Suppressor macrophage treated with lipopolysaccharide for 4 hours (primary cell): ENCODE measurements at regions not wholly inside any gene's neighbourhood (a gene's known extent, or its start where the extent isn't known, plus 50 kb on each side); places are given as distances from the start of the nearest gene placed in this dataset.

Experiments
- DNase-seq: peaks from one replicate; pipeline ENCODE4 v3.0.0-alpha.2; 2020

DNA sequence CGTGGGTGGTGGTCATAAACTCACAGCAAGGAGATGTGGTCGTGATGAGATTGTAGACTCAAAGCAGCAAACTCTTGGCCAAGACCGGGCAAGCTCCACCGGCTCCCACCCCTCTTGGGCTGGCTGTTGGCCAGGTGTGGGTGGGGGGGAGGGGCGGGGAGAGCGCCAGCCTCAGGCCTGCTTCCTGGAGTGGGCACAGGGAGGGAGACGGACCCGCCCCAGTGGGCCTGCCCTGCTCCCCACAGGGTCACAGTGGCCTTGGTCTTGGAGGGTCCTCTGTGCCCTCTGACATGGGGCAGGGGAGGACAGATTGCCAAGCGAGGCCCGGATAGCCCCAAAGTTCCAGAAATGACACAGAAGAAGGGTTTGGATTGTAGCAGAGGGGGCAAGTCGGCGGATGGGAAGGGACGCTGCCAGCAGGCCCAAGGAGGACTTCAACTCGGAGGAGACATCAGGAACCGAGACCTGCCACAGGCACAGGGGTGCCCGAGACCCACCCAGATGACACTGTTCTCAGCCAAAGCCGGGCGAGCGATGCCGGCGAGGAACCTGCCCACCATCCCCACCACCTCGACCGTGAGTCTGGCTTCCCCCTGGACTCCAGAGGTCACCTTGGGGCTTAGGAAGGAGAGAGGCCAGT lies 85.4 kb upstream of the ACTRT2 start:
- DNase-seq, result no peak

GRCh38 chr1:2936559-2937515 lies 84.4 kb upstream of the ACTRT2 start:
- no peak for DNase-seq

DNA sequence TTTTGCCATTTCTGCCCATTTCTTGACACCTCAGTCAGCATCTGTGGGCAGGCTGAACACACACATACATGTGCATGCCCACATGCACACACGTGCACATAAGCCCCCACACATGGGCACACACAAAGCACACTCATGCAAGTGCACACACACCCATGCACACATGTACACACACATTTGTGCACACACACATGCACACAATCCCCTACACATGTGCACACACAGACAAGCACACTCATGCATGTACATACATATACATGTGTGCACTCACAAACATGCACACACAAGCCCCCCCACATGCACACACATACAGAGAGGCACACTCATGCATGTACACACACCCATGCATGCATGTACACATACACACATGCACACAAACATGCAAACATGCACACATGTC lies 83.5 kb upstream of the ACTRT2 start:
- DNase-seq, result no peak

DNA sequence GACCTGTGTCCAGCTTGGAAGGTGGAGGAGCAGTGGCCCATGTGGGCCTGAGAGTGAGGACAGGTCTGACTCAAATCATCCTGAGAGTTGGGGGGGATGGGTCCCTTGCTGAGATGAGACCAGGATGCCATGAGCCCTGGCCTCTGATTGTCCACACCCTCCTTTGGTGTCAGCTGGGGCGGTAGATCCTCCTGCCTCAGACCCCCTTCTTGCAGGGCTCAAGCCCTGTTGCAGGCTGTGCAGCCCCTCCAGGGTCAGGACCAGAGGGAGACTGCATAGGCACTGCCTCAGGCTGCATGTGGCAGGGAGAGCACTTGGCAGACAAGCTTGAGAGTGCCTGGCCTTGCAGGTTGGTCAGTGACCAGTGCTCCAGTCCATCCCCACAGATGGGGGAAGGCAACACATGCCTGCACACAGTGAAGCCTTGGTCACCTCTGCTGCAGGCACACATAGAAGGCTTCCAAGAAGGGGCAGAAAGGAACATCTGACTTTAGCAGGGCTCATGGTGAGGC lies 82.2 kb upstream of the ACTRT2 start:
- DNase-seq, result no peak

GRCh38 chr1:2940178-2940577 lies 81.1 kb upstream of the ACTRT2 start:
- no peak for DNase-seq

DNA sequence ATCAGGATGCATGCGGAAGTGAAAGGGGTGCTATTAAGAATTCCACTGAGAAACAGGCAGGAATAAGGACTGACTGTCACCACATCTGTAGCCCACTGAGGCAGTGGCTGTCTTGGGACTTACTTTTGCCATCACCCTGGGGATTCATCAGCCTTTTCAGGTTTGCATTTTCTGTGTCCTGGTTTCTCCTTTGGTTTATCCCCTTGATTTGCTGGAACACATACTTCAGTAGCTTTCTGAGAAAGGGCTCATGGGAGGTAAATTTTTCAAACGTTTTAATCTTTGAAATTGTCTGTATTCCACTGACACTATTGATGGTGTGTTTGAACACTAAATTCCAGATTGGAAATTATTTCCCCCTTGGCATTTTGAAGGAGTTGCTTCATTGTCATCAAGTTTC lies 80.2 kb upstream of the ACTRT2 start:
- no peak for DNase-seq

DNA sequence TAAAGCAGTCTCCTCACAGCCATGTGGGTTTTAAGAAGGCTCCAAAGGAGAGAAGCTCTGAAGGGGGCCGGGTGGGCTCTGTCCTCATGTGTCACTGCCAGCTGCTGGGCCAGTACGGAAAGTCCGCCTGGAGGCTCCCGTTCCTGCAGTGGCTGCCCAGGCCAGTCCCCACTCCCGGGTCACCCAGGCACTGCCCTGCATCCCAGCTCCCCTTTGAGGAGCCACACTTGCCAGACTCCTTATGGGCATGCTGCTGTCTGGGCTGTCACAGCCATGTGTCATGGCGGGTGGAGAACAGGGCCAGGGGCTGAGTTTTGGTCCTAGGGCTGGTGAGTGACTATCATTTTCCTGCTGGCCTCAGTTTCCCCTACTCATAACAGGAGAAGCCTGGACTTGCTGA lies 79.4 kb upstream of the ACTRT2 start:
- DNase-seq, result no peak

GRCh38 chr1:2942410-2942809 lies 78.9 kb upstream of the ACTRT2 start:
- DNase-seq, result no peak

DNA sequence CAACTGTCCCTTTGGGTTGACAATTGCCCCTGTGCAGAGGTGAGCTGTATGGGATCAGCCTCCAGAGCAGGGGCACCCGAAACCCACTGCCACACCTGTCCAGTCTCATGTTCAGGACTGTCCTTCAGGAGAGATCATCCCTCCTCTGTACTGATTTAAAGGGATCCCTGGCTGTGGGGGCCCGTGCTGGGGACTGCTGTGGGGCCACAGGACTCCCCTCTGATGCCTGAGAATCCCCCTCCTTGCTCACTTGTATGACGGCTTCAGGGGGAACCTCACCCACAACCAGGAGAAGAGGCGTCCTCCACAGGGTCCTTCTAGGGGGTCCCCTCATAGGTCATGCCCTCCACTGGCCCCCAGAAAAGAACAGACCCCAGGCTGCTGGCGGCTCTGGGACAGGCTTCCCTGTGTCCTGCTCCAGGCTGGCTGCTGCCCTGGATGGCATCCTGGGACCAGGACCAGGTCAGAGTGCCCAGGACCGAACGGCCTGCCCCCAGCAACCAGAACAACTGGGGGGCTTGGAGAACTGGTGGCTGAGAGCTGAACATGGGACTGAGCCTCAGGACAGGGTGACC lies 77.5 kb upstream of the ACTRT2 start:
- DNase-seq, result no peak

- DNase-seq, result no peak
These were observed 76.6 kb upstream of the ACTRT2 start for GRCh38 chr1:2944705-2945104.

- no peak for DNase-seq
These were observed 75.4 kb upstream of the ACTRT2 start for GRCh38 chr1:2945821-2946231.

DNA sequence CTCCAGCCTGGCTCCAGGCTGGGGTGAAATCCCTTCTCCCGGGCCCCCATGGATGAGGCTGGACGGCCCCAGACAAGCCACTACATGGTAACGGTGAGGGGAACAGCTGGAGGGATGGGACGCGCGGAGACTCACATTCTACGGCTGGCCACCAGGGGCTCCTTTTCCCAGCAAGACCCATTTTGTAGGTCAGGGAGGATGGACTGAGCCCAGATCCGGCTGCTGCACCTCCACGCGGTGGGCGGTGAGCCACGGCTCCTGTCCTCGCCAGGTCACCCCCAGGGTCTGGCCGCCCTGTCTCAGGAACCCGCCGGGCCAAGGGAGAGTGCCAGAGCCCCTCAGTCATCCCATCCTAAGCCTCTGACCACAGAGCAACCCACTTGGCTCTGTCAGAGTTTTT lies 75.0 kb upstream of the ACTRT2 start:
- DNase-seq, result no peak

GRCh38 chr1:2946999-2947690 lies 74.1 kb upstream of the ACTRT2 start:
- no peak for DNase-seq

DNA sequence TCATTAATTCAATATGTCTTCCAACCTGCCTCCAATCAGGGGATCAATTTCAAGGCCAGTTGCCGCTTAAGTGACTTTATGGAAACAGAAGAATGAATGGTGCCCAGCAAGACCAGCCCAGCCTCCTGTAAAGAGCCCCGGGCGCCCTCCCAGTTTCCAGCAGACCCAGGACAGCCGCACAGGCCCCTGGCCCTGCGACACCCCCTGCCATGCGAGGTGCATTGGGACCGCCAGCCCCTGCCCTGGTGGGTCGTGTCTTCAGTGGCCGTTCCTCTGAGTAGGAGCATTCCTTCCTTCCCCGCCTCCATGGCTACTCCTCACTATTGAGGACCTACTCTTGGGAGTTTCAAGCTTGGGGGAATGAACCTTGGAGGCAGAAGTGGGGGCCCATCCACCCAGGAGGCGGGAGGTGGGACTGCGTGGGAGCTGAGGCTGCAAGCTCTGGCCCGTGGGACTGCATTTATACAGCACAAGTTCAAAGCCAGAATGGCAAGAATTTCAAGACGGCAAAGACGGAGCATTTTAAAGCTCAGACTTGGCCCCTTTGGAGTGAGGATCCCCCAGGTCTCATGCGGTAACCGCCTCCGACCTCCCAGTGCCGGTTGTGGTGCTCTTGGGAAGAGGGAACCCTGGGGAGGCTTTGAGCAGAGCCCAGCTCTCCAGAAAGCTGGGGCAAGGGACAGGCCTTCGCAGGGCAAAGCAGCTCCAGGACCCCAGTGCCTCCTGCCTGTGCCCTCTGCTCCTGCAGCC lies 73.1 kb upstream of the ACTRT2 start:
- no peak for DNase-seq

DNA sequence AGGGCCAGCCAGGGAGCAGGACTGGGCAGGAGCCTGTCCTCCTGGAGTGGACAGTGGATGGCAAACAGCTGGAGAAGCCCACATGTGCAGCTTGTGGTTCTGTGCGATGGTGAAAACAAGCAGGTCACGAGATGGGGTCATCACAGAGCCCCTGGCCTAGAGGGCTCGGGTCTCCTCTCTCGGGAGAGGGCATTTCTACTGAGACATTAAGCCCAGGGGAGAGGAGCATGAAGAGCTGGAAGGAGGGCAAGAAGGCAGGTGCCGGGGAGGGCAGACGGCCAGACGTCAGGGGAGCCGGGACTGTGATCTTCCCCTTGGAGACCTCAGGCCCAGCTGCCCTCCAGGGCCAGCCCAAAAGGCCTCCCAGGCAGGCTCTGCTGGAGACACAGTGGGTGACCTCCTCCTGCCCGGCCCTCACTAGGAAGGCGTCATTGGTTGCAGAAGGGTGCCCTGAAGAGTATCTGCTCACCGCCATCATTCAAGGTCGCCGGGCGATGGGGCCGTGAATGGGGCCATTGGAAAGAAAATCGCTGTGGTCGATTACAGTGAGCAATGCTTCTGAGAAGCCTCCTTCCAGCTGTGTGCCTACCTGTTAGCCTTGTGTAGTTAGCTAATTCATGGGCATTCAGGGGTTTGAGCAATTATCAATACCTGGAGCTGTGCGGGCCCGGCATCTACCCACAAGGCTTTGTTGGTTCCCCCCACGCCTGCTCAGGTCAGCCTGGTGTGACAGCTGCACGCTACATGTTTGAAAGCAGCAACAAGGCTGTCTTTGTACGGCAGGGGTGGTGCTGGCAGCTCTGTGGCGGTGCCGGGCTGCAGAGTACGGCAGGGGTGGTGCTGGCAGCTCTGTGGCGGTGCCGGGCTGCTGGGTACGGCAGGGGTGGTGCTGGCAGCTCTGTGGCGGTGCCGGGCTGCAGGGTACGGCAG lies 72.3 kb upstream of the ACTRT2 start:
- DNase-seq, result no peak

- DNase-seq, result no peak
These were observed 71.0 kb upstream of the ACTRT2 start for GRCh38 chr1:2949966-2950925.

- no peak for DNase-seq
These were observed 70.4 kb upstream of the ACTRT2 start for GRCh38 chr1:2950926-2951305.

DNA sequence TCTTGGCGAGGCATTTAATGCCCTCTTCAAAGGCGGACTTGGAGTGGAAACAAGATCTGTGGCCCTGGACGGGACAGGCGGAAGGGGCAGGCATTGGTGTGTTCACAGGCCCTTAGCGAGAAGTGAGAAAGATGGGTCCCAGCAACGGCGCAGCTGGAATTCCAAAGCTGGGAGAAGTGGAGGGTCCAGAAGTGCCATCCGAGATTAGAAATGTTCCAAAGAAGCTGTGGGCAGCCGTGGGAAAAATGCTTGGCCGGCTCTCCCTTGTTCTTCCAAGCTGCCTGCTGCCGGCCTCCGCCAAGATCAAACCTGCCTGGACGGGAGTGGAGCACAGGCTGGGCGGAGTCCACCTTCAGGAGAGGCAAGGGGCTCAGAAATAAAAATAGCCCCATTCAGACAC lies 69.4 kb upstream of the ACTRT2 start:
- no peak for DNase-seq

- DNase-seq, result no peak
These were observed 68.9 kb upstream of the ACTRT2 start for GRCh38 chr1:2952371-2952770.

DNA sequence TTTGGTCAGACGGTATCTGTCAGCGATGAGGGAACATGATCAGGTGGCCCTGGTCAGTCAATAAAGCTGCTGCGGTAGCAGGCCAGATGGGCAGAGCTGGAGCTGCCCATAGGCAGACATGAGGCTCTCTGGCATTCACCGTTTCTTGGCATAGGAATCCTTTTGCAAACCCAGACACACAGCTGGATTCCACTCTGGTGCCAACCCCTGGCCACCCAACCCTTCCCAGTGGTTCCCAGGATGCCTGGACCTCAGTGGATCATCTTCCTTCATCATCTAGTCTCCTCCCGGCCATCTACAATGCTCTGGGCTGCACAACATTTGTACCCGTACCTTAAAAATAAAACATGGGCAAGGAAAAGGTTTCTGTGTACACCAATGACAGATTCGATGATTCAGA lies 68.3 kb upstream of the ACTRT2 start:
- no peak for DNase-seq
